ENCODE measurements at regions not wholly inside any gene's neighbourhood (a gene's known extent, or its start where the extent isn't known, plus 50 kb on each side); places are given as distances from the start of the nearest gene placed in this dataset.

DNA sequence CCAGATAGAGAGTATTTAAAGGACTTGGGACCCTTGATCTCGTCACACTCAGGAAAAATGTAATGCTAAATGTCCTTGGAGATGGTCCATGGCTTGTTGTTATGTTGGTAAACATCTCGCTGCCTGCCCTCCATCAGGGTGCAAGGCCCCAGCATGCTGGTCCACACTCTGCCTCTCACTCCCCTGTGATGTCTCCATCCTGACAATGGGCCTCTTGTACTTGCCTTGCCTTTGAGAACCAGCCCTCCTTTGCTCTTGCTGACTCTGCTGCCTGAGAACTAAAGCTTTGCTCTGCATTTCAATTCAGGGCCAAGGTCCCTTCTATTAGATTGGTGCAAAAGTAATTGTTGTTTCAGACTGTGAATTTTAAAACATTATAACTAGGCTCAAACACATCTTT lies 131.0 kb upstream of the LMNTD1 start:
- no peak overlapping the region for H2BK20ac ChIP-seq (ENCODE audit: low read depth, low read length, poor library complexity, severe bottlenecking)
- peaks cover 3 to 4% of the 10 kb centered on the region in 2 experiments; a peak in 3 of 5 replicates for H3K9me3 Mint-ChIP-seq
- H3K14ac ChIP-seq (ENCODE audit: insufficient read depth, low read length), result no peak overlapping the region
- H2BK5ac ChIP-seq (ENCODE audit: insufficient read length, low read length), result no peak overlapping the region
- no peak overlapping the region for H2BK12ac ChIP-seq (ENCODE audit: insufficient read length, low read depth, low read length)
- H3K36me3 Mint-ChIP-seq (ENCODE audit: insufficient read depth in 1 of 3, low read depth in 3 of 3), result no peaks in the 10 kb centered on the region; a peak in 1 of 7 replicates
- no peaks in the 10 kb centered on the region for H3K79me2 ChIP-seq (ENCODE audit: insufficient read depth, low read length)
- no peak overlapping the region for H3K56ac ChIP-seq (ENCODE audit: insufficient read length, low read depth, low read length)
- peaks cover 2% of the 10 kb centered on the region; the same call in 1 of the 2 replicates for H3K27me3 Mint-ChIP-seq (ENCODE audit: low read depth)
- H3T11ph ChIP-seq (ENCODE audit: low read length), result no peak overlapping the region
- no peaks in the 10 kb centered on the region; the same call in 1 of the 2 replicates for H3K27me3 ChIP-seq (ENCODE audit: insufficient read depth, low read length)
- no peaks in the 10 kb centered on the region for H3K9me3 ChIP-seq (ENCODE audit: control insufficient read depth, low read depth, low read length)
- no peak overlapping the region for H3K23ac ChIP-seq (ENCODE audit: insufficient read length, low read depth, low read length)
- TF ChIP-seq CTCF (conservative IDR thresholded peaks at IDR 0.05), result no peak
- H4K91ac ChIP-seq (ENCODE audit: insufficient read length, low read depth, low read length), result no peak overlapping the region
- H3K4me2 ChIP-seq (ENCODE audit: insufficient read depth, insufficient read length, low read length), result no peak overlapping the region
- no peak overlapping the region for H4K8ac ChIP-seq (replicated peaks; ENCODE audit: insufficient read length, low read depth, low read length)
- H3K18ac ChIP-seq (ENCODE audit: insufficient read length, low read depth, low read length), result no peak overlapping the region
- no peak overlapping the region for H2AFZ ChIP-seq (ENCODE audit: low read length)
- H2BK15ac ChIP-seq (ENCODE audit: low read depth, low read length), result no peak overlapping the region
- no peak overlapping the region; a peak in 1 of 7 replicates for H3K27ac Mint-ChIP-seq
- WGBS (ENCODE audit: extremely low coverage, insufficient read length, low lambda C conversion rate), result no CpG with 5 or more reads among the region's 2 CpGs
- H3K9ac ChIP-seq (ENCODE audit: extremely low read depth, insufficient read length, low read length), result no peak overlapping the region
- H3K4me1 ChIP-seq (ENCODE audit: insufficient read depth, low read length), result no peaks in the 10 kb centered on the region
- H2BK120ac ChIP-seq (ENCODE audit: low read depth, low read length, poor library complexity, severe bottlenecking), result no peak overlapping the region
- no peak for DNase-seq
- H4K20me1 ChIP-seq (ENCODE audit: control insufficient read depth, insufficient read depth, insufficient read length), result no peaks in the 10 kb centered on the region
- peaks cover 6 to 8% of the 10 kb centered on the region in 2 experiments for H3K4me1 Mint-ChIP-seq
- H4K5ac ChIP-seq (ENCODE audit: insufficient read length, low read depth, low read length), result no peak overlapping the region
- H3K4me3 Mint-ChIP-seq, result no peak overlapping the region
- H3K23me2 ChIP-seq (ENCODE audit: insufficient read length, low read depth, low read length, poor library complexity, severe bottlenecking), result no peaks in the 10 kb centered on the region
- H3K79me1 ChIP-seq (ENCODE audit: insufficient read depth, low read depth, low read length, poor library complexity, severe bottlenecking), result no peaks in the 10 kb centered on the region
- no peak overlapping the region for H3K27ac ChIP-seq (ENCODE audit: insufficient read length, low read depth, low read length)
- H2AK5ac ChIP-seq (ENCODE audit: insufficient read length, low read length), result no peak overlapping the region
- H3K4ac ChIP-seq (ENCODE audit: low read depth, low read length), result no peak overlapping the region
